ENCODE measurements at regions not wholly inside any gene's neighbourhood (a gene's known extent, or its start where the extent isn't known, plus 50 kb on each side); places are given as distances from the start of the nearest gene placed in this dataset.

- TF ChIP-seq CTCF (IDR thresholded peaks at IDR 0.05) (no peak), POLR2A (IDR thresholded peaks at IDR 0.05) (no peak)
These were observed 226.8 kb downstream of the RAP2A start for GRCh38 chr13:97660594-97661260.
